Fibroblast of lung (primary cell): ENCODE measurements at regions not wholly inside any gene's neighbourhood (a gene's known extent, or its start where the extent isn't known, plus 50 kb on each side); places are given as distances from the start of the nearest gene placed in this dataset.

Experiments
- CTCF ChIP-seq, 2 donors: IDR thresholded peaks in 1 of 2; conservative IDR thresholded peaks in 1 of 2; 1 replicate in 1 of 2; 2 replicates in 1 of 2; pipeline ENCODE4 v1.5.1; 2011 to 2012; ENCODE audit warnings: low read length in 2 of 2, control low read depth in 1 of 2, inconsistent platforms in 1 of 2, low read depth in 1 of 2, mild to moderate bottlenecking in 1 of 2
- EZH2 ChIP-seq: IDR thresholded peaks from 2 replicates; pipeline ENCODE4 v1.5.1; 2012; ENCODE audit warnings: low read length, control low read depth, mild to moderate bottlenecking; ENCODE audit errors: missing control alignments

GRCh38 chr1:188423073-188423472 lies 1594.3 kb downstream of the PLA2G4A start:
- TF ChIP-seq EZH2: no peak
- no peak for TF ChIP-seq CTCF (conservative IDR thresholded peaks at IDR 0.05 in 1 of 2, IDR thresholded peaks at IDR 0.05 in 1 of 2; ENCODE audit: low read depth in 1 of 2, low read length in 2 of 2)
